GM10266 (cell line): ENCODE measurements at regions not wholly inside any gene's neighbourhood (a gene's known extent, or its start where the extent isn't known, plus 50 kb on each side); places are given as distances from the start of the nearest gene placed in this dataset.

Source experiments
- DNase-seq: peaks from one replicate; pipeline ENCODE4 v3.0.0; 2012; ENCODE audit errors: extremely low spot score
- CTCF ChIP-seq: IDR thresholded peaks from 2 replicates; pipeline ENCODE4 v1.5.1; 2012; ENCODE audit warnings: mild to moderate bottlenecking, low read depth; ENCODE audit not compliant: control insufficient read depth, insufficient read depth; ENCODE audit errors: missing control alignments

DNA sequence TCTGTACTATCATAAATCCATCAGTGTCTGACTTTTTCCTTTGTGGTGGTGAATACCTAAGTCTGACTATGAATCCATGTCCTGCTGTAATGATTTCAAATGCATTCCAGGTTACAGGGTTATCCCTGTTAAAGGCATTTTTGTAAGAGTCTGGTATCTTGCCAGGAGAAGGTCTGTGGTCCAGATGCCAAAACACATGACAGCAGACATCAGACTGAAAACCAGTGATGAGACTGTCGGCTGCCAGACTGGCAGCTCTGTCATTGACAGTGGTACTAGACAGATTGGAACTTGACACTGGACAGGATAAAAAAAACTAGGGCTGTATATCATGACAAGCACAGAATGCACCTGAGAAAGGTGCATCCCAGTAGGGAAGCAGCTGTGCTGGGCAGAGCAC lies 301.8 kb upstream of the FAT3 start:
- TF ChIP-seq CTCF = no peak
- DNase-seq = no peak

- no peak for TF ChIP-seq CTCF
- no peak for DNase-seq
Observed at GRCh38 chr11:91921974-91922373, 302.6 kb upstream of the FAT3 start.

DNA sequence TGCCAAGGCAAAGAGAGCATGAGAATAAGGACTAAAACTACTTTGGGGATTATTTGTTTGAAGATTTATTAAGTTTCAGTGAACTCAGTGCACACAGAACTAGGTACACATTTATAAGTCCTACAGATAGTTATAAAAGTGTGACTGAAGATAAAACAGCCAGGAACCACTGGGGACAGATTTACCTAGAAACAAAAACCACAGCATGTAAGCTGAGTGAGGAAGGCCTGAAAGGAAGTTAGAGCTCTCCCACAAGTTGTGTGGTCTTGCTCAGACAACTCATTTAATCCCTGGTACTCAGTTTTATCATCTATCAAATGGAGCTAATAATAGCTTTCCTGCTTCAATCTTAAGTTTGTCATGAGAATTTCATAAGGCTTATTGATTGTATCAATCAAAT lies 311.2 kb upstream of the FAT3 start:
- DNase-seq = no peak
- TF ChIP-seq CTCF = no peak

DNA sequence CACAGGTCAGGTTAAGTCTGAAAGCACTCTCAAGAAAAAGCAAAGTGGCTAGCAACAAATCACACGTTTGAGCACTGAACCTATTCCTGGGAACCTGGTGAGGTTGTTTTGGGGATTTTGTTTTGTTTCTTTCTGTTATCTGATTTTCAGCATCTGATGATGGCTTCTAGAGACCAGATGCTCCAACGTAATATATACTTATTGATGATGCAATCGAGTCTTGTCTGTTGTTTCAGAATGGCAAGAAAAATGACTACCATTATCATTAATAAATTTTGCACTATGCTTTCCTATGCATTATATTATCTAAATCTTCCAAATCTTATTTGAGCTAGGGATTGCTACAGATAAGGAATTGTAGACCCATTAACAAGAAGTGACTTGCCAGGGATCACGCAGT lies 312.3 kb upstream of the FAT3 start:
- TF ChIP-seq CTCF = no peak
- no peak for DNase-seq

GRCh38 chr11:91906871-91907624 lies 317.6 kb upstream of the FAT3 start:
- no peak for DNase-seq
- TF ChIP-seq CTCF = no peak

GRCh38 chr11:91904792-91905785 lies 319.5 kb upstream of the FAT3 start:
- DNase-seq = no peak
- TF ChIP-seq CTCF = no peak

DNA sequence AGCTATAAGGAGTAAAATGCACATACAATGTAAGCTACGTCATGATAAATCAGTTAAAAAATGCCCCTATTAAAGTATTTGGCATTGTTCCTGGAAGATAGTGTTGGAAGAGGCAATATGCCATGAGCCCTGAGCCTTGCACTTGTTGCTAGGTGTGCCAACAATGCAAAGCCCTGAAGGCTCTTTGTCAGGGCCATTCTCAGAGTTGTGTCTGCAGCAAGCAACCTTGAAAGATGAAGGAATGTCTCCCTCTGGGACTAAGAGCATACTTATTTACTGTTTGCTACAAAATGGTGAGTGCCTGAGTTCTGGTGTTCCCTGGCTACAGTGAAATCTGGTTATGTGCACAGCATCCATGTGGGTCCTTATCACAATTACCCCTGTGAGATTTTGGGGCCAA lies 322.3 kb upstream of the FAT3 start:
- TF ChIP-seq CTCF = no peak
- no peak for DNase-seq
